Stimulated activated CD8-positive, alpha-beta memory T cell treated with anti-CD3 and anti-CD28 coated beads, Interleukin-15, amount 100 ng/mL, for 1 hour (primary cell): ENCODE measurements at regions not wholly inside any gene's neighbourhood (a gene's known extent, or its start where the extent isn't known, plus 50 kb on each side); places are given as distances from the start of the nearest gene placed in this dataset.
"Not testable (repeated sequence)": the region's sequence is repeated elsewhere in the genome, so short reads cannot be mapped to it uniquely, and the experiment has no call there.

Experiments
- DNase-seq: peaks from one replicate; pipeline ENCODE4 v3.0.0-alpha.2; 2020; ENCODE audit warnings: low read depth

DNA sequence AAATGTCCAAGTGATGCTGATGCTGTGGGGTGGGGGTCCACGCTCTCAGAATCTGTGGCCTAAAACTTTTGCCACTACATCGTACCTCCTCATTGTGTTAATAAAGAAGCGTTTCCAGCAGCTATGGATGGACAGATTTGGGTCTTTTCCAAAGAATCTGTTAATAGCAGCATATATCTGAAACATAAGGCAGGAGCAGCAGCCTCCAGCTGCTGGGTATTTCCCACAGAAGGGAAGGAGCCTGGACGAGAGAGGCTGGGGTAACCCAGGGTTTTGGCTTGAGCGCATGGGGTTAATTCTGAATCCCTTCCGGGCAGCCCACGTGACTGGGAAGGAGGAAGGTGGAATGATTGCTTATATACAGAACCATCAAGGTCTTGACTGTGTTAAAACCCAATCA, 332.4 kb downstream of the BCOR start:
- DNase-seq: no peak

DNA sequence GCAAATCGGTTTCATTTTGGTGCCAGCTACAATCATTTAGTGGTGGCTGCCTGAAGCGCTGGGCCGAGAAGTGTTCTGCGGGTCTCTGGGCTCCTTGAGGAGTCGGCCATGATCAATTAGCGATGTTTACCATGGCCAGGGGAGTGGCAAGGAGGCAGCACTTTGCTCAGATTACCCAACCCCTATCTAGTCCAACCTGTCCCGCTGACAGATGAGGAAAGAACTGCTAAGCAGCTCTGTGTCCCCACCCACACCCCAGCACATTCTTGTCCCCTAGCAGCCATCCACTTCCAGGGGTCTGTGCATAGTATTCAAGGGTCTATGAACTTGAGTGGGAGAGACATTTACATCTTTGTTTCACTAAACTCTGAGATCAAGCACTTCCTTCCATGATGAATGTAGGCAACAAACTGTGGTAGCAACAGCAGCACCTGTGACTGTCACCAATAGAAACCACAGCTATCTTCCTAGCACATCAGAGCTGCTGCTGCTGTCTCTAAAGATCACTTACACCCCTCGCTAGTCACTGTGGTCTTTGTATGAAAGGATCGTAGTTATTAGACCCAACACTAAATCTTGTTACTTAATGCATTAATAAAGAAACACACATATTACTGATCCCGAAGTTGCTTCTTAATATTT, 331.6 kb downstream of the BCOR start:
- no peak for DNase-seq

DNA sequence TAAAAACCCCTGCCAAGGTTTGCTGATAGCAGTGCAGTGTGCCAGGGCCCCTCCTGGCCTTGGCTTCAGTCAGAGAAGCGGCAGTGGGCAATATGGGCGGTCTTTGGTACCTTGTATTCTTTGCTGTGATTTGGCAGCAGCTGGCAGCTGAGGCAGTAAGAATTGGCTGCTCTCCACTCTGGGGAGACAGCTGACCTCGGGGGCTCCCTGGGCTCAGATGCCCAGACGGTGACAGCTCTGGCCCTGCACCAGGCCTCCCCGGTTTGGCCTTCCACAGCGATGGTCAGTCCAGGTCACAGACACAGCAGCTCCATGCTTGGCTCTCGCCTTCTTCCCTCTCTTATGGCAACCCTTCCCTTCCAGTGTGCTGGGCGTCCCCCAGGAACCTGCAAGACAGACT, 330.9 kb downstream of the BCOR start:
- DNase-seq: no peak

DNA sequence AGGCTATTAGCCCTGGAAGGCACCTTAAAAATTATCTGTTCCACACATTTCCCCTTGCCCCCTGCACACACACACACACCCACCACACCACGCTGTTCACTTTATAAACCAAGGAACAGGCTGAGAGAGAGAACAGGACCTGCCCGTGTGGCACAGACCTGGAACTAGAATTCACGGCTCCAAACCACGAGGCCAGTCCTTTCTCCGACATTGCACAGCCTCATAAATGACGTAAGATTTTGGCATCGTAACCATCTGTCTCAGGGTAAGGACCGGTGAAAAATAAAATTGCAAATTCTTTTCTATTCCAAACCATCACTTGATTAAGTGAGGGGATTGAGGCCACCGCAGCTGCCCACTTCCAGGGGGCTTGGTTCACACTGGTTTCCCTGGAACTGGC, 330.3 kb downstream of the BCOR start:
- no peak for DNase-seq

DNA sequence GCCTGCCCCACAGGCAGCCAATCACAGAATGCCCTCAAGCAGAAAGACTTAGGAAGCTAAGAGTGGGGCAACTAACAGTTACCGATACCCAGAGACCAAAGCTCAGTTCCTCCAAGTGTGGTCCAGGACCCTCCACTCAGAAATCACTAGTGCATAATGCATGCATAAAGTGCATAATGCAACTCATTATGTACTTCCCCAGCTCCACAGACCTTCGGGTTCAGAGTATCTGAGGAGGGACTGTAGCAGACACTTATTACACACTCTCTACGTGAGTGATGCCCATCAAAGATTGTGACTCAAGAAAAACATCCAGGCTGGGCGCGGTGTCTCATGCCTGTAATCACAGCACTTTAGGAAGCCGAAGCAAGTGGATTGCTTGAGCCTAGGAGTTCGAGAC, 328.0 kb downstream of the BCOR start:
- no peak for DNase-seq

DNA sequence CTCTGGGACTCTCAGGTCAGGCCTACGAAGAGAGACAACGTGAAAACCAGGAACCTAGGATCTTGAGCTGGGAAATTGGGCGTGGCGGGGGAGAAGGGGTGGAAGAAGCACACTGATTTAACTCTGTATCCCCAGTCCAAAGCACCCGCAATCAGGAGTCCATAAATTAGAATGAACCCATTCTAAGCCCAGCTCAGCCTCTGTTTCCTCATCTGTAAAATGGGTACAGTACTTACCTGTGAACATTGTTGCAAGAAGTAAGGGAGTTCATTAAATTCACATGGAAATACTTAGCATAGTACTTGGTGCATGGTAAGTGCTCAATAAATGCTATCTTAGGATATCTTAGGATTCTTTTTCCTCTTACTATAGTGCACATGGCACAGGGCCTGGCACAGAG, 326.7 kb downstream of the BCOR start:
- no peak for DNase-seq

DNA sequence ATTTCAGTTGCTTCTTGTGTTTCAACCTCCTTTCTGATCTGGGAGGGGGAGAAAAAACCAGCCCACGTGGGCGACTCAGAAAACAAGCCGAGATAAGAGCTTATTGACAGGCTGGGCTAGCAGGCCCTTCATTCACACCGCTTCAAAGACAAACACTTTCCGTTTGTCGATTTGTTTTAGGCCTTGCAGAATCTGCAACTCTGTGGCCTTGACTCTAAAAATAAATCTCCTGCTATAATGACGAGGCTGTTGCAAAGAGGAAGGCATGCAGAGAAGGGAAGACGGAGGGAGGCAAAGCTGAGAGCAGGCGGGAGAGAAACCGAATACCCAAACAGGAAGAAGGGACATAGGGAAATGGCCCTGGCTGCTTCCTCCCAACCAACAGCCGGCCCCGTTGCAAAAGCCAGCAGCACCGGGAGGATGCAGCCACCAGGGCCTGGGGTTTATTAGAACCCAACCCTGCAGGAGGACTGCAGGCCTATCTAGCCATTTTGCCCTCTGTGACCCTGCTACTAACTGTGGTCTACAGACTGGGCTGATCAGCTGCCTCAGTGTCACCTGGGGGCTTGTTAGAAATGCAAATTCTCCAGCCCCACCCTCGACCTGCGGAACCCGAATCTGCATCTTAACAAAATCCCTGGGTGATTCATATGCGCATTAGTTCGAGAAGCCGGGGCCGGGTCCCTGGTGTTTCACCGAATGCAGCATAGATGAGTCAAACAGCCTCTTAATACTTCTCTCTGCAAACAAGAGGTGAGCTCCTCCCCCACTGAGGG, 325.5 kb downstream of the BCOR start:
- DNase-seq: no peak

DNA sequence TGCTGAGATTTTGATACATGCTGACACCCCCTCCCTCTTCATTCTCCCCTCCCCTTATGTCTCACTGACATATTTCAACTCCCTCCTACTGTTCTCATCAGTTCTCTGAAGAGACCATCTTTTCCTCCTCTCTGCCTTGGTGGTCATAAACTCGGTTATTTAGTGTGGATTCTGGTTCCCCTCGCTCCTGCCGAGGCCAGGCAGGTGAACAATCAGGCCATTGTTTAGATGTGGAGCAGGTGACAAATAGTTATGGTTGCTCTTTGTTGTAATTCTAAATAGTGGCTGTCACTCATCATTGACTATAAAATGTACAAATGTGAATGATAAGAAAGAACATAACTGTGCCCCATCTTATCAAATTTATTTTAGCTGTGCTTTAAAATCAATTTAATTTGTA, 324.6 kb downstream of the BCOR start:
- no peak for DNase-seq

DNA sequence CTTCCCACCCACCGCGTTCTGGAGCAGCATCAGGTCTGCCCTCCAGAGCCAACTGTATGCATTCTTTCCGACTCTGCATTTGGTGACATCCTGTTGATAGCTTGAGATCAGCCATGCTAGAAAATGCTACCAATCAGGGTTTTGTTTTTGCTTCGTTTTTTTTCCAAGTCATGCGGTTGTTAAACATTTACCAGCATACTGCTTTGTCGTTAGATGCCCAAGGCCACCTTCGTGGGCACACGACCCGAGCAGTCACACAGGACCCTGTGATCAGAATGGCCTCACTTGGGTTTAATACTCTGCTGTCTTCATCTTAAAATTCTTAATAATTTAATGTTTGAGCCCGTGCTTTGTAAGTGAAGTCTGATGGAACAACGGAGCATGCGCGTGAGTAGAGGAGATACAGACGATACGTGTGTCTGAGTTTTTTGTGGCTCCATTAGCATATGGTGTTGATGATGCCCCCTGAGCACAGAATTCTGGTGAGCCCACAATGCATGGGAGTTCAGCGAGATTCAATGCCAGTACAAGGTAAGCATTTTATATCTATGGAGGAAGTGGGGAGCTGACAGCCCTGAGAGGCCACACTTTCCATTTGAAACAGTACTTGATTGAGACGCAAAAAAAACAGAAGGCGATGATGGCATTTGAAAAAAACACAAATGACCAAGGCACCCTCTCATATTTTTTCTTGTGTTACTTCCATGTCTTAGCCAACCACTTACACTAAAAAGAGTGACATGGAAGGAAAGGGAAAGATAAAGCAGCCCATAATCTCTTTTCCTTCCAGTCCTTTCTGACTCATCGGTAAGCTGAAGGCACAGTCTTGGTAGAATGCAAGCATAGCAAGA, 323.6 kb downstream of the BCOR start:
- DNase-seq: no peak

DNA sequence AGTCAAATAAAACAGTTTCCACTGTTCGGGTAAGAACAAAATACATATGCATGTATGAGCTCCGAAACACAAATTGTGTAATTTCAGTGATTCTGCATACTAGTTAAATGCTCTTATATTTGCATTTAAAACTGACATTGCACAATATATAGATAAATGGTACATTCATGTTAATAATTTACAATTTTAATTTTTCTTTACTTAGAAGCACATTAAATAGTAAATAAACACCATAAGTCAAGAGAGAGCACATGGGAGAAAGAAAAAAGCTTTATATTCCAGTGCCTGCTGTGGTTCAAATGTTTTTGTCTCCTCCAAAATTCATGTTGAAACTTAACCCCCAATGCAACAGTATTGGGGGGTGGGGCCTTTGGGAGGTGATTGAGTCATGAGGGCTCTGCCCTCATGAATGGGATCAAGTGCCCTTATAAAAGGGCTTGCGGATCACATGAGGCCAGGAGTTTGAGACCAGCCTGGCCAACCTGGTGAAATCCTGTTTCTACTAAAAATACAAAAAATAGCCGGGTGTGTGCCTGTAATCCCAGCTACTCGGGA, 322.9 kb downstream of the BCOR start:
- no peak for DNase-seq

DNA sequence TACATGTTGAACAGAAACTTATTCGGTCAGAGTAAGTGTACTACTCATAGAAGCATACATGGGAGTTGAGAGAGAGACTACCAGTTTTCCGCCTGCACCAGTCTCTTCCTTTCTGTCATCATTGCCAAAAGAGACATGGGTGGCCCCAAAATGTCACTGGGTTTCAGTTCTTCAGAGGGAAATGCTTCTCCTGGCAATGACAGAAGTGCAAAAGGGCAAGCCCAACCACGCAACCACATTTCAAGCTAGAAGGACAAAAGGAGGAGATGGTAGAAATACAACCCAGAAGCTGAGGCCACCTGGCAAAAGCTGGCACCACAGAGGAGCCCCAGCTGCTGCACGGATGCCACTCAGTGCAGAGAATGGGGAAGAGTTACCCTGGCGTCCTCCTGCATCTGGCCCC, 320.1 kb downstream of the BCOR start:
- no peak for DNase-seq

DNA sequence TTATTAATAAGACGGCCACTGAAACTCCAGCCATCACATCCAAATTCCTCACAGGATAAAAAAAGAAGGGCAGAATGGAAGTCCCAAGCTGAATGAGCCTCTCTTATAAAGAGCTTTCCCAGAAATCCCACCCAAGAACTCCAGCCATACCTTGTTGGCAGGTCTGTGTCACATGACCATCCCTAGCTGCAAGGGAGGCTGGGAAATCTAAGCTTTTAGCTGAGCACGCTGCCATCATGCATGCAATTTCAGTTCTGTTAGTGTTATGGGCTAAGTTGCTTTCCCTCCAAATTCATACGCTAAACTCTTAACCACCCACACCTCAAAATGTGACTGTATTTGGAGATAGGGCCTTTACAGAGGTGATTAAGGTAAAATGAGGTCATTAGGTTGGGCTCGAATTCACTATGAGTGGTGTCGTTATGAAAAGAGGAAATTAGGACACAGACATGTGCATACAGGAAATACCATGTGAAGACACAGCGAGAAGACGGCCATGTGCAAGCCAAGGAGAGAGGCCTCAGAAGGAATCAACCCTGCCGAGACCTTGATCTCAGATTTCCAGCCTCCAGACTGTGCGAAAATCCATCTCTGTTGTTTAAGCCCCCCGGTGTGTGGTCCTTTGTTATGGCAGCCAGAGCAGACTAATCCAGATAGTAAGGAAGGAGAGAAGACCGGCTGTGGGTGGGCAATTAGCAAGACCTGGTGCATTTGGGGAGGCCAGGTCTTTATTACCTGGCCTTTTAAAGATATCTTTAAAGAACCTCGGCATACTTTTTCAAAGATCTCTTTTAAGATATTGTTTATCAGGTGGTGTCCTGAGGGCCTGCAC, 317.6 kb downstream of the BCOR start:
- no peak for DNase-seq

DNA sequence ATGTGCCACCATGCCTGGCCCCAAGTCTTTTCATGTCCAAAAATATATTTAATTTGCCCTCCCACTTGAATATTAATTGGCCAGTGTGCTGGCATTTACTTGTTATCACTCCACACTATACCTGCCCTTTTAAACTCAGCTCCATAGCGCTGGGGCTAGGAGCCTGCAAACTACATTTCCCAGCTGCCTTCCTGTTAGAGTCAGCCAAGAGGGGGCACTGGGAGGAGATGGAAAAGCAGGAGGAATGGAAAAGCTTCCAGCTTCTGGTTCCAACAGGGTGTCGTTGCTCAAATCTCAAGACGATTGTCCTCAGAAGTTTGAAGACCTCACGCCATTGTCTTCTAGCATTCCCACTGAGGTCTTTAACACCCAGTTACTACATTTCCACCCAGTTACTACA, 315.5 kb downstream of the BCOR start:
- no peak for DNase-seq

DNA sequence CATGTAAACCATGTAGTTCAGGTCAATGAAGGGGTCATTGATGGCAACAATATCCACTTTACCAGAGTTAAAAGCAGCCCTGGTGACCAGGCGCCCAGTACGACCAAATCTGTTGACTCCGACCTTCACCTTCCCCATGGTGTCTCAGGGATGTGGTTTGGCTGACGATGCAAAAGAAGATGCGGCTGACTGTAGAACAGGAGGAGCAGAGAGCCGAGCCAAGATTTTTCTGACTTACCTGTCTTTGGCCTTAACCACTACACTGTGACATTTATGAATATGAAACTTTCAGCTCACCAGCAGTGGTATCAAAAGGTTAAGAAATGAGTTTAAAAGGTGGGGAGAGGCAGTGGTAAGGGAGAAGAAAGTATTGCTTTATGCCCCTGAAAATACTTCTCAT, 309.8 kb downstream of the BCOR start:
- no peak for DNase-seq

DNA sequence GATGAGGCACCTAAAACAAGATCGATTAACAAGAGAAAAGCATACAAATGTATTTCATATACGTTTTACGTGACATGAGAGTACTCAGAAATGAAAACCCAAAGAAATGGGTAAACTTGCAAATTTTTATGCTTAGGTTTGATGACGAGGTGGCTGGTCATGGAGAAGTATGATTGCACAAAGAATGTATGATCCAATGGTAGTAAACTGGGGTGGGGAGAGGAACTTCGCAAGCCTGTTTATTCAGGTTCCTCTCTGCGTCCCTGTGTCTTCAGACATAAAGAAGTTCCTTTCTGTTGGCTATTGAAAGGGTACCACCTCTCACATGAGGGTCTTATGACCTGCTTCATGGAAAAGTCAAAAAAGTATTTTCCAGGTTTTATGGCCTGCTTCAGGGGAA, 309.2 kb downstream of the BCOR start:
- DNase-seq: no peak

DNA sequence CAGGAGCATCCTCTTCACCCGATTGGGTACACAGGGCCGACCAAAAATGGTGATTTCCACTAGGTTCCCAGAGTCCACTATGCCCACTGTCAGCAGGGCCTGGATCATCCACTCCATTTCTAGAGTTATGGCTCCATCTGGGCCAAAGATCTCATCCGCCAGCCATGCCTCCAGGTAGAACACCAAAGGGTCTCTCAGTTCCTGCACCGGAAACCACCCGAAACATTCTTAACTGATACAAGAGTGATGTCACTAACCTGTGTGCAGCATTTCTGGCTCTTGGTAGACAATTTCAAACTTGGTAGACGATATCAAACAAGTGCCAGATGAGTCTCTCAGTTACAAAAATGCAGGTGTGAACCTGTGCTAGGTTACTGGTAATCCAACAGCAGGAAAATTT, 306.1 kb downstream of the BCOR start:
- no peak for DNase-seq

DNA sequence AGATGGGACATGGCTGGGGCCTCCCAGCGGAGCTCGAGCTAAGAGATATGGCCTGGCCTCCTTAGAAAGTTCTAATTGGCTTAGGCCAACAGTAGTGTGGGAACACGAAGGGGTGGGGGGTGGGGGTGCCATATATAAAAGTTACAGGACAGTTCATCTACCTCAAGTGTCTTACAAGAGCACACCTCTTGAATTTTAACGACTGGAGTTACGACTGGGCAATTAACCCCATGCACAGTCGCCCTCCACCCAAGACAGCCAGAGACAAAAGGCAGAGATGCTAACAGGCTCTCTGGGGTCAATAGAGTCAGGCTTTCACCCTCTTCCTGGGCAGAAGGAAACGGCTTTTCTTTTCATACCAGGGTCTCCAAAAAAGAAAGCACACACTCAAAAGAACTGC, 302.2 kb downstream of the BCOR start:
- no peak for DNase-seq

DNA sequence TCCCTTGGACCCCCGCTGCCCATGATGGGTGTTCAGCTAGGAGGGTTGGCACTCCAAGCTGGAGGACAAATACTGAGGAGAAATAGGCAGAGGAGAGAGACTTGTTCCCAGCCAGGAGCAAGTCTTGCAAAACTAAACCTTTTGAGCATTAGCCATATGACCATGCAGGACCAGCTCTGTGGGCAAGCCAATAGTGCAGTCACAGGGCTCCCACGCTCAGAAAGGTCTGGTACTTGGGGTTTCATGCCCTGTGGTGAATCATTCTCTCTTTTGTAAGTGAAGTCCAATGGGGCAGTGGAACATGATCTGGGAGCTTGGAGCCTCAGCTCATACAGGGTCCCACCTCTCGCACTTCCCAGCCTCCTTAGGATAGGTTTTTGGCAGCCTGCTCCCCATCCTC, 300.9 kb downstream of the BCOR start:
- no peak for DNase-seq

DNA sequence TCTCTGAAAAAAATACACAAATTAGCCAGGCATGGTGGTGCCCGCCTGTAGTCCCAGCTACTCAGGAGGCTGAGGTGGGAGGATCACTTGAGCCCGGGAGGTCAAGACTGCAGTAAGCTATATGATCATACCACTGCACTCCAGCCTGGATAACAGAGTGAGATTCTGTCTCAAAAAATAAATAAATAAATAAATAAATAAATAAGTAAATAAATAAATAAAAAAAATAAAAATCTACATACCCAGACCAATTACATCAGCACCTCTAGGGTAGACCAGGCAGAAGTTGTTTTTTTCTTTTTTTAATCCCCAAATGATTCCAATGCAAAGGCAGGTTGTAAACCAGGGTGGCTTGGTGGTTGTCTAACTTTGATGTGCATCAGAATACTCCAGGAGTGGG, 299.3 kb downstream of the BCOR start:
- not testable (repeated sequence) for DNase-seq

DNA sequence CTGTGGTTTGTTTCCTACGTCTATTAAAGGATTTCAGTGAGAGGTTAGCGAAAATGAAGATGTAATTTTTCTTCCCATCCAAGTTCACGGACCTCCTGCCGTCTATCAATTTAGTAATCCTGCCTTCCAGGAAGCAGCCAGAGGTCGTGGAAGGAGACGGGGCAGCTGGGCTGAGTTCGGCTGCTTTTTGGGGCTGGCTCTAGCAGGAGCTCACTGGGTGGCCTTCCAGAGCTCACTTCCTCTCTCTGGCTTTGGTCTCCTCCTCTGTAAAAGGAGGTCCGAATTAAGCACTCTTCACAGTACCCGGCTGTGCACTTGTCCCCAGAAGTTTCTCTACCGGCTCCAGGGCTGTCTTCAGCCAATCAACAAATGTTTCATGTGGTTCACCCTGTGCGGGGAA, 295.4 kb downstream of the BCOR start:
- no peak for DNase-seq

DNA sequence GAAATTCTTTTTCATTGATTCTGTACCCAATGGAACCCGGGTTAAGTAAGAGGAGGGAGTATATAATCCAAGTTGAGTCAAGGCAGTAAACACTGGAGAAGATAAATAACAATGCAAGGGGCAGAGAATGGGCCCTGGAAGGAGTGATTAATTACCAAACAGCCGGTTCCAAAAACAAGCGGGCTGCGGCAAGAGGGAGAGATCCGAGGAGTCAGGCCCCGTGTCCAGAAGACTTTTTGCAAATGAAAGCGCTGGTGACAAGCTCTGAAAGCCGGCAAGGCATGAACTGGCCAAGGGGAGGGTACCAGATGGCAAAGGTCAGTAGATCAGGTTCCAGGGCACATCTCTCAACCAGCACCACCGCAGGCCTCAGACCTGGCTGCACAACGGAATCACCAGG, 294.9 kb downstream of the BCOR start:
- DNase-seq: no peak

DNA sequence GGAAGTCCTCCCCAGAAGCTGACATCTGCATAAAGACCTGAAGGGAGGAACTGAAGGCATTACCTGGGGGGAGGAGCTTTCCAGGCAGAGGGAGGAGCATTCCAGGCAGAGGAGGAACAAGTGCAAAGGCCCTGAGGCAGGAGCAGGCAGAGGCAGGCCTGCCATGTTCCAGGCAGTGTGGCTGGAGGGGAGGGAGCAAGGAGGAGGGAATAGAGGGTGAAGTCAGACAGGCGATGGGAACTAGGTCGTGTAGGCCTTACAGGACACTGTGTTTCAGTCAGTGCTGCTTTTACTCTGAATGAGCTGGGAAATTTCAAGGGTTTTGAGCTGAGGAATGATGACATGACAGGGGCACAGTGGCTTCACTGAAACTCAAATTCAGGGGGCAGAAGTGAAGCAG, 292.7 kb downstream of the BCOR start:
- no peak for DNase-seq
